K562 (cell line): ENCODE measurements at regions not wholly inside any gene's neighbourhood (a gene's known extent, or its start where the extent isn't known, plus 50 kb on each side); places are given as distances from the start of the nearest gene placed in this dataset.

Experiments used
- ARID2 ChIP-seq: fragments of 450-650 bp; IDR thresholded peaks from 2 replicates; pipeline ENCODE4 v1.6.1; 2017; ENCODE audit warnings: antibody characterized with exemption, mild to moderate bottlenecking
- BCL6 ChIP-seq: fragments of 250-450 bp; sonication (Bioruptor Pico); IDR thresholded peaks from 2 replicates; pipeline ENCODE4 v1.4.0; 2020
- CBFA2T2 ChIP-seq: fragments of 450-650 bp; conservative IDR thresholded peaks from 2 replicates; pipeline ENCODE4 v1.6.1; 2017; ENCODE audit warnings: mild to moderate bottlenecking
- CBFA2T3 ChIP-seq: fragments of 450-650 bp; IDR thresholded peaks from 2 replicates; pipeline ENCODE4 v1.6.1; 2017
- DACH1 ChIP-seq: fragments of 450-650 bp; IDR thresholded peaks from 2 replicates; pipeline ENCODE4 v1.6.1; 2018; ENCODE audit not compliant: partially characterized antibody
- E2F8 ChIP-seq: fragments of 450-650 bp; IDR thresholded peaks from 2 replicates; pipeline ENCODE4 v1.7.1; 2018; ENCODE audit warnings: mild to moderate bottlenecking, low read depth; ENCODE audit not compliant: partially characterized antibody
- FOXJ2 ChIP-seq: fragments of 200-800 bp; sonication (Bioruptor generic); IDR thresholded peaks from 2 replicates; pipeline ENCODE4 v1.6.1; 2016; ENCODE audit warnings: missing genetic modification characterization, missing compliant biosample characterization
- HIVEP1 ChIP-seq: fragments of 250-450 bp; sonication (Bioruptor Pico); IDR thresholded peaks from 2 replicates; pipeline ENCODE4 v1.4.0; 2020; ENCODE audit warnings: mild to moderate bottlenecking
- MCM5 ChIP-seq: fragments of 450-650 bp; IDR thresholded peaks from 2 replicates; pipeline ENCODE4 v1.6.1; 2016; ENCODE audit warnings: low read depth
- MIER1 ChIP-seq: fragments of 450-650 bp; IDR thresholded peaks from 2 replicates; pipeline ENCODE4 v1.6.1; 2016; ENCODE audit warnings: antibody characterized with exemption, mild to moderate bottlenecking, low read depth
- MITF ChIP-seq: IDR thresholded peaks from 2 replicates; pipeline ENCODE4 v1.6.1; 2014; ENCODE audit warnings: antibody characterized with exemption
- NFRKB ChIP-seq: fragments of 450-650 bp; IDR thresholded peaks from 2 replicates; pipeline ENCODE4 v1.6.1; 2016; ENCODE audit warnings: low read depth
- NR2C2 ChIP-seq, 2 experiments: fragments of 200-800 bp in 1 of 2; sonication (Bioruptor generic) in 1 of 2; sonication (generic) in 1 of 2; formaldehyde crosslinking in 1 of 2; IDR thresholded peaks; 2 replicates each; pipeline versions ENCODE4 v1.6.1 to v1.8.0; 2016 to 2022; ENCODE audit warnings: mild to moderate bottlenecking in 1 of 2, missing compliant biosample characterization in 1 of 2, missing genetic modification characterization in 1 of 2, missing genetic modification reagents in 1 of 2
- POU5F1 ChIP-seq: fragments of 150-350 bp; IDR thresholded peaks from 2 replicates; pipeline ENCODE4 v1.6.1; 2014; ENCODE audit warnings: borderline replicate concordance, low read length, low read depth, mild to moderate bottlenecking; ENCODE audit not compliant: partially characterized antibody
- SRSF9 ChIP-seq: fragments of 200-400 bp; formaldehyde crosslinking; IDR thresholded peaks from 2 replicates; pipeline ENCODE4 v1.6.1; 2017; ENCODE audit warnings: low read depth, low read length, borderline replicate concordance
- TAF15 ChIP-seq: fragments of 200-400 bp; formaldehyde crosslinking; IDR thresholded peaks from 2 replicates; pipeline ENCODE4 v1.6.1; 2017; ENCODE audit warnings: mild to moderate bottlenecking, low read depth, low read length, moderate library complexity
- TAF9B ChIP-seq: fragments of 450-650 bp; IDR thresholded peaks from 2 replicates; pipeline ENCODE4 v1.6.1; 2018; ENCODE audit warnings: mild to moderate bottlenecking; ENCODE audit not compliant: partially characterized antibody
- ZBTB2 ChIP-seq: fragments of 450-650 bp; IDR thresholded peaks from 2 replicates; pipeline ENCODE4 v1.6.1; 2016; ENCODE audit warnings: antibody characterized with exemption
- ZNF79 ChIP-seq: fragments of 250-450 bp; sonication (Bioruptor Pico); IDR thresholded peaks from 2 replicates; pipeline ENCODE4 v1.4.0; 2020; ENCODE audit warnings: low read depth, mild to moderate bottlenecking, moderate library complexity
- ZSCAN29 ChIP-seq: fragments of 450-650 bp; IDR thresholded peaks from 2 replicates; pipeline ENCODE4 v1.6.1; 2017
- TF ChIP-seq, protein P1 (sequence below): sonication (generic); formaldehyde crosslinking; IDR thresholded peaks from 2 replicates; pipeline ENCODE4 v1.8.0; 2022; ENCODE audit warnings: missing genetic modification reagents, mild to moderate bottlenecking, moderate library complexity, borderline replicate concordance
- TF ChIP-seq, protein P2 (sequence below): fragments of 200-800 bp; sonication (Bioruptor generic); IDR thresholded peaks from 2 replicates; pipeline ENCODE4 v1.6.1; 2017; ENCODE audit warnings: missing genetic modification characterization, missing compliant biosample characterization

GRCh38 chr6:26158076-26158580 is 70.9 kb downstream of the HFE start (continued):
- TF ChIP-seq DACH1 (peak; percentile 70), MCM5 (no peak), ZNF79 (CRISPR knock-in tag) (no peak), CBFA2T2 (no peak), HIVEP1 (0 out of 2 replicates have a peak, but pooled peaks have one; percentile 74), BCL6 (CRISPR knock-in tag) (no peak), TAF9B (peak; percentile 80), ZBTB2 (peak; percentile 70), ZSCAN29 (no peak), POU5F1 (no peak), ARID2 (no peak), NFRKB (0 out of 2 replicates have a peak, but pooled peaks have one; percentile 14), MIER1 (no peak), NR2C2 (CRISPR knock-in tag; IDR thresholded peaks at IDR 0.05) (no peak; the same call in 1 of the 2 replicates), NR2C2 (tag; IDR thresholded peaks at IDR 0.05) (peak; percentile 42; the same call in 1 of the 2 replicates), SRSF9 (no peak), E2F8 (no peak), FOXJ2 (tag) (0 out of 2 replicates have a peak, but pooled peaks have one; percentile 30), TAF15 (peak; percentile 82; the same call in 1 of the 2 replicates), CBFA2T3 (no peak), MITF (0 out of 2 replicates have a peak, but pooled peaks have one; percentile 13)
- TF ChIP-seq, protein P1, sequence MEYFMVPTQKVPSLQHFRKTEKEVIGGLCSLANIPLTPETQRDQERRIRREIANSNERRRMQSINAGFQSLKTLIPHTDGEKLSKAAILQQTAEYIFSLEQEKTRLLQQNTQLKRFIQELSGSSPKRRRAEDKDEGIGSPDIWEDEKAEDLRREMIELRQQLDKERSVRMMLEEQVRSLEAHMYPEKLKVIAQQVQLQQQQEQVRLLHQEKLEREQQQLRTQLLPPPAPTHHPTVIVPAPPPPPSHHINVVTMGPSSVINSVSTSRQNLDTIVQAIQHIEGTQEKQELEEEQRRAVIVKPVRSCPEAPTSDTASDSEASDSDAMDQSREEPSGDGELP, result peak; percentile 70
- TF ChIP-seq, protein P2, sequence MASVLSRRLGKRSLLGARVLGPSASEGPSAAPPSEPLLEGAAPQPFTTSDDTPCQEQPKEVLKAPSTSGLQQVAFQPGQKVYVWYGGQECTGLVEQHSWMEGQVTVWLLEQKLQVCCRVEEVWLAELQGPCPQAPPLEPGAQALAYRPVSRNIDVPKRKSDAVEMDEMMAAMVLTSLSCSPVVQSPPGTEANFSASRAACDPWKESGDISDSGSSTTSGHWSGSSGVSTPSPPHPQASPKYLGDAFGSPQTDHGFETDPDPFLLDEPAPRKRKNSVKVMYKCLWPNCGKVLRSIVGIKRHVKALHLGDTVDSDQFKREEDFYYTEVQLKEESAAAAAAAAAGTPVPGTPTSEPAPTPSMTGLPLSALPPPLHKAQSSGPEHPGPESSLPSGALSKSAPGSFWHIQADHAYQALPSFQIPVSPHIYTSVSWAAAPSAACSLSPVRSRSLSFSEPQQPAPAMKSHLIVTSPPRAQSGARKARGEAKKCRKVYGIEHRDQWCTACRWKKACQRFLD (CRISPR knock-in tag), result no peak; the same call in 1 of the 2 replicates
